Stimulated activated CD8-positive, alpha-beta memory T cell treated with anti-CD3 and anti-CD28 coated beads, Interleukin-4, amount 100 ng/mL, for 4 hours (primary cell): ENCODE measurements at regions not wholly inside any gene's neighbourhood (a gene's known extent, or its start where the extent isn't known, plus 50 kb on each side); places are given as distances from the start of the nearest gene placed in this dataset.
"Not testable (repeated sequence)": the region's sequence is repeated elsewhere in the genome, so short reads cannot be mapped to it uniquely, and the experiment has no call there.

Experiments used
- DNase-seq, 2 donors: peaks; one replicate each; pipeline ENCODE4 v3.0.0-alpha.2; 2020; ENCODE audit warnings: low read depth in 2 of 2, low spot score in 1 of 2

DNA sequence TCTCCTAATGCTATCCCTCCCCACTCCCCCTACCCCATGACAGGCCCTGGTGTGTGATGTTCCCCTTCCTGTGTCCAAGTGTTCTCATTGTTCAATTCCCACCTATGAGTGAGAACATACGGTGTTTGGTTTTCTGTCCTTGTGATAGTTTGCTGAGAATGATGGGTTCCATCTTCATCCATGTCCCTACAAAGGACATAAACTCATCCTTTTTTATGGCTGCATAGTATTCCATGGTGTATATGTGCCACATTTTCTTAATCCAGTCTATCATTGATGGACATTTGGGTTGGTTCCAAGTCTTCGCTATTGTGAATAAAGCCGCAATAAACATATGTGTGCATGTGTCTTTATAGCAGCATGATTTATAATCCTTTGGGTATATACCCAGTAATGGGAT is 227.5 kb upstream of the PRDM1 start:
- not testable (repeated sequence) for DNase-seq

DNA sequence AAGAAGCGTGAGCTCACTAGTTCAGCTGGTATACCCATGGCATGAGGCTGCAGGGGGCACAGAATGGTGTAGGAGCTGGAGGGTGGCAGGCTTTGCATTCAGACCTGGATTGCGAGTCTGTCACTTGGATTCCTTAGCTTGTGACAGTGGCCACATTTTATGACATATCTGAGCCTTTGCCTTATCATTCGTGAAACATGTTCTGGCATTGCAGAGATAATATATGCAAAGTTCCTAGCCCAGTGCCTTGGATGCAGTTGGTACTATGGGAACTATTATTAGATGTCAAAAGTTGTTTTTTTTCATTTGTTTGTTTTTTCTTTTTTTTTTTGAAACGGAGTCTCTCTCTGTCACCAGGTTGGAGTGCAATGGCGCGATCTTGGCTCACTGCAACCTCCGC is 230.7 kb upstream of the PRDM1 start:
- DNase-seq = no peak

DNA sequence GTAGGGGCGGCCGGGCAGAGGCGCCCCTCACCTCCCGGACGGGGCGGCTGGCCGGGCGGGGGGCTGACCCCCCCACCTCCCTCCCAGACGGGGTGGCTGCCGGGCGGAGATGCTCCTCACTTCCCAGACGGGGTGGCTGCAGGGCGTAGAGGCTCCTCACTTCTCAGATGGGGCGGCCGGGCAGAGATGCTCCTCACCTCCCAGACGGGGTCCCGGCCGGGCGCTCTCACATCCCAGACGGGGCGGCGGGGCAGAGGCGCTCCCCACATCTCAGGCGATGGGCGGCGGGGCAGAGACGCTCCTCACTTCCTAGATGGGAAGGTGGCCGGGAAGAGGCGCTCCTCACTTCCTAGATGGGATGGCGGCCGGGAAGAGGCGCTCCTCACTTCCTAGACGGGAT is 232.2 kb upstream of the PRDM1 start:
- not testable (repeated sequence) for DNase-seq

DNA sequence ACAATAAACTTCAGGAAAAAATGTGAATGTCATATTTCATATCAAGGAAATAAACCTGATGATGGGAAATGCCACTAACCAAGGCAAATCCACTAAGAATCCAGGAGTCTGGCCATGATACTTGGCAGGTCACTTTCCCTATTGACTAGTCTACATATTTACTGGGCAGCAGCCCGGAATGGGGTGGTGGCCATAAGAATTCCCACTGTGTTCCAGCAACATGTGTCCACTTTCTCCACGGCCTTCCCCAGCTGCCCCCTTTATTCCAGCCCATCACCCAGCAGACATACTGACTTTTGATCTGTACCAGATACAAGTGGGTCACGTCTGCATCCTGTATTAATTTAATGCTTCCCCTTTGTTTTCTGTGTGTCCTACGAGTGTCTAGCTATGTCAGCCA is 234.5 kb upstream of the PRDM1 start:
- no peak for DNase-seq

DNA sequence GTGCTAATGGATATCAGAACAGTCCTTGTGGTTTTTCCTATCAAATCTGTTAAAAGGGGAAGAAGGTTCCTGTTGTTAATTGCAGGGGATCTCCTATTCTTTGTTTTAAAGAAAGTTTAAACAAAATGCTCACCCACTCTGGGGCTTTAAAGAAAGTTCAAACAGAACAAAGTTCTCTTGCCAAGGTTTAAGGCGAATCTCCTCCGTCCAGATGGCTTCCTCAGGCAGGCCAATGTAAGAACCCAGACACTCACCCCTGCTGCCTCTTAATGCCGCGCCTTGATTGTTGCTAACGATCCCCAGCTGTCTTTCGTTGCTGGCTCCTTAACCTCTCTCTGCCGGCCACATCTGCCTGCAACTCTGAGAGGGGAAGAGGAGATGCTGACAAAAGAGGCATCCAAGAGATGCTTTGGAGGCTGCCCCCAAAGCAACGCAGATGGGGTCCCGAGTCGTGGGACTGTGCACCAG is 235.0 kb upstream of the PRDM1 start:
- no peak for DNase-seq

DNA sequence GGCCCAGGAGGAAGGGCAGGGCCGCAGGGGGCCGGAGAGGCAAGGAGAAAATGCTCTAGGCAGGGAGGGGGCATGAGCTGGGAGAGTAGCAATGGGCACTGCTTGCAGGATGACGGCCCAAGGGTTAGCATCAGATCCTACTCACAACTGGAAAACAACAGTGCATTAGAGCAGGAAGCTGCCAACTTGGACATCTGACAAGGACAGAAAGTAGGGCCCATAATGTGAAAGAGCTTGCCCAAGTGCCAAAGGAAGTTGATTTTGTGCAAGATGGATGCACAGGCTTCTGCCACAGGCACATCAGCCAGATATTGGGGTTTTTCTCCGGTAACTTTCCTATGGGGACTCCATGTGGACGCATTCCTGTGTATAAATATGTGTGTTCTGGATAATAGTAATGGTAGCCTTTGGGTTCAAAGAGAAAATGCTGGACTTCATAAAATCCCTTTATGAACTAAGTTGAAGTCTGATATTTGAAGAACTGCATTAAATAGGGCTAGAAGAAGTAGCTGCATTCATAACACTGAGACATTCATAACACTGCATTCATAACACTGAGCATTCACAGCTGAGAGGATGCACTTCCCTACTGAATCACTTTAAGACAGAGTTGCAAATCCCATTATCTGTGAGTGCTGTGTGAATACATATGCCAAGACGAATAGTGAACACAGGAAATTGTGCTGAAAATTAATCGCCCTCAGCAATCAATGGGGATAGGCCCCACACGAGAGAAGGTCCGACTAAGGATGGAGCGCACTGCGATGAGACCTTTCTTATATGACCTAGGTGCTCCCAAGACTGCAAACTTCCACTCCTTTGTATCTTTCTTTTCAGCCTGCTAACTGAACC is 235.6 kb upstream of the PRDM1 start:
- no peak for DNase-seq

DNA sequence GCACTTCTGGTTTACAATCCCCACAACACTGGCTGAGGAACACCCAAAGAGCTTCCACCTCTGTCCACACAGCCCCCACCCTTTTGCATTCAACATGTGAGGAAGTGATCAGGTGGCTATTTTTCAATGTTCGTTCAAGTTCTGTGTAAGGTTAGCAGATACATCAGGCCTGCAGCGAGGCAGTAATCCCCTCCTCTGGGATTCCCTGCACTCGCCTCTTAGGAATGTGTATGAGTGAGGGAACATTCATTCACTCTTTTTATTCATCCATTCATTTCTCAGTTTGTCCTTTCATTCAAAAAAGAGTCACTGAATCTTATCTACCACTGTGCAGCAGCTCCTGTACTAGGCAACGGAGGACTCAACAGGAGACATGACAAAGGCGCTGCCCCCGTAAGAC is 236.4 kb upstream of the PRDM1 start:
- no peak for DNase-seq

DNA sequence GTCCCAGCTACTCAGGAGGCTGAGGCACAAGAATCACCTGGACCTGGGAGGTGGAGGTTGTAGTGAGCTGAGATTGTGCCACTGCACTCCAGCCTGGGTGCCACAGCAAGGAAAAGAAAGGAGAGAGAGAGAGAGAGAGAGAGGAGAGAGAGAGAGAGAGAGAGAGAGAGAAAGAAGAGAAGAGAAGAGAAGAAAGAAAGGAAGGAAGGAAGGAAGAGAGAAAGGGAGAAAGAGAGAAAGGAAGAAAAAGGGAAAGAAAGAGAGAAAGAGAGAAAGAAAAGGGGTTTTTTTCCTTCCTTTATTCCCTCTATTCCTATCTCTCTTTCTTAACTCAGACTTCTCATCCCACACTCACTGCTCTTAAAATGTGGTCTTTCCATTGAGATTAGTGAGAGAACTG is 238.7 kb upstream of the PRDM1 start:
- no peak for DNase-seq

DNA sequence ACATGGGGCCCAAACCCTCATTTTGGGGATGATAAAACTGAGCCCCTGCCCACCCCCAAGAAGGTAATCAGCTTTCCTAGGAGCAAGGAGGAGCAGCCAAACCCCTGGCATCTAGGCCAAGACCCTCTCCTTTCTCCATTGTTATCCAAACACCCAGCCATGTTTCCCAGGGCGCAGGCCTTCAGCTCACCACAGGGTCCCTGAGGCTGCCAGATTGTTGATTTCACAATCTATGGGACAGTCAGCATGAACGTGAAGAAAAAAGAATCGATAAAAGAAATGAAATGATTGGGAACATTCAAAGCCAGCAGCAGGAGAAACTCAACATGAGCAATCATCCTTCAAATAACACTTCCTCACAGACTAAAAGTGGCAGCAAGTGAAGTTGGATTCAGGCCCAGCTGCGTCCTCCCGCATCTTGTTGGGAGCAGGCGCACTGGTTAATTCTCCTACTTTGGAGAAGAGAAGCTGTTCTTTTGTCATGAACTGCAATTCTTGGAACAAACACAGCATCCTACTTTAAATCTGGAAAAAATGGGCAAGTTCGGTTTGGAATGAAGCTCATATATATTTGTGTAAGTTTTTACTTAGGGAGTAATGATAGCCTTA is 241.8 kb upstream of the PRDM1 start:
- no peak for DNase-seq

DNA sequence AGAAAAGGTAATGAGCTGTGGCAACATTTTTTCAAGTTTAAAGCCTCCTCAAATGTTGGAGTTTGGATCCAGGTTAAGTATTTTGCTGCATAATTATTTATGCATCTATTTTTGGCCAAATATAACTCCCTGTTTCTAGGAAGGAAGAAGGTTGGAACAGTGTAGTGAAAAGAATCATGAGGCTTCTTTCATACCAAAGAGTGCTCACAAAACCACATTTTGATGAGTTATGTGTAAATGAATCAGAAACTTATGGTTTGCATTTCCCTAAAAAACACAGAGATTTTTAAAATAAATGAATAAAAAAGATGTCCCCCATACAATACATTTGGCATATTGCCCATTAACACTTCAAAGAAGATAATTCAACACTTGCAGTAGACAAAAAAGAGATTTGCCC is 246.9 kb upstream of the PRDM1 start:
- no peak for DNase-seq

DNA sequence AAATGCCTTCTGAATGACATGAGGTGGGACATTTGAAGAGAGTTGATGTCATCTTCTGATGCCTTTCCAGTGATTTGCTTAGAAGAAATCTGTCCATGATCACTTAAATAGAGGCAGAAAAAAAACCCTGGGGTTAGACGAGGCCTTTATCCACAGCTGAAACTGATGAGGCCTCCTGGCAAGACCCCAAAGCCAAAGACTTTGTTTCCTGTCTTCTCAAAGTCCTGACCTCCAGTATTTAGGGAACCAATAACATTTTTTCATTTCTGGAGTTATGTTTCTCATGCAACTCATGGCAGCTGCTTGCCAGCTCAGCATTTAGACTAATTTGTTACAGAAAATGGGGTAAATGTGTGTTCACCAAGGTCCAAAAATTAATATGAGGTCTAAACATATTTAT is 248.0 kb upstream of the PRDM1 start:
- DNase-seq = no peak

DNA sequence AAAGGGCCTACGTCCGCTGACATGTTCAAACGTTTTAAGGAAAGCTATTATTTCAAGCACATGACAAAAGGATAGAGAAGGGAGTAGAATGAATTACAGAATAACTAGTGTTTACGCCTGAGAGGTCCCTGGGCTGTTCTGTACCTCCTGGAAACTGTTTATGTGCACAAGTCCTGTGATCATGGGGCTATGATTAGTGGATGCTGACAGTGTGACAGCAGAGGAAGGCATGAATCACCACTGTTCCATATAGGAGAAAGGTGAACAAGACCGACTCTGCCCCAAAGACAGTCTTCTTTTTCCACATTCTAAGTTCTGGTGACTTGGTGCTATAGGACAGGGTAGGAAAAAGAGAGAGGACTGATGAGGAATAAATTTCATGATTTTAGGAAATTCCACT is 249.2 kb upstream of the PRDM1 start:
- no peak for DNase-seq

DNA sequence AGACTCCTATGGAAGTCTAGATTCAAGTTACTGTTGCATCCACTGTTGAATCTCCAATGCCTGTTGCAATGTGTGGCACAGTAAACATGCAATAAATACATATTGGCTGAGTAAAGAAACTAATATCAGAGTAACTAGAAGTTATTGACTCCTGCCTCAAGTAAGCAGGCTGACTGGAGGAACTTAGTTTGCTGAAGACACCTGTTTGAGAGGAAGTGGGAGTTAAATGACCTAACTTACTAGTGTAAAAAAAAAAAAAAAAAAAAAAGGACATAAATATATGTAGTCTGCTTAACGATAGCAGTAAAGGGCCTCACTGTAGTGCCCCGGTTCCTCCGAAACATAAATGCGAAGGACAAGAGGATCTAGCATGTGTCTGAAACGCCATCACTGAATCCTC is 249.8 kb upstream of the PRDM1 start:
- no peak for DNase-seq

DNA sequence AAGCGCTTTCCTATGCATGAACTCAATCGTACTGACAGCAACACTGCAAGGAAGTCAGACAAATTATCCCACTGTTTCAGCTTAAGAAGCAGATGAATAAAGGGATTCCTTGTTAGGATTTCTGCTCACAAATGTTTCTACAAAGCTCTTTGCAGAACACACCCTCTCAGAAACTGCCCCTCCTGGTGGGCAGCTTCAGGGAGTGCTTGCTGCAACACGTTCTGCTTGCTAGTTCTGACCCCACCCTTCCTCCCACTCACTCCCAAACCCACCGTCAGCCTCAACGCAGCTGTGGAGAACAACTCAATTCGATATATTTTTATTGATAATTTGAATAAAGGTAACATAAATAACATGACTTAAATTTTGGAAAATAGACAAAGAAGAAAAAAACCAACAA is 250.8 kb upstream of the PRDM1 start:
- DNase-seq = no peak

DNA sequence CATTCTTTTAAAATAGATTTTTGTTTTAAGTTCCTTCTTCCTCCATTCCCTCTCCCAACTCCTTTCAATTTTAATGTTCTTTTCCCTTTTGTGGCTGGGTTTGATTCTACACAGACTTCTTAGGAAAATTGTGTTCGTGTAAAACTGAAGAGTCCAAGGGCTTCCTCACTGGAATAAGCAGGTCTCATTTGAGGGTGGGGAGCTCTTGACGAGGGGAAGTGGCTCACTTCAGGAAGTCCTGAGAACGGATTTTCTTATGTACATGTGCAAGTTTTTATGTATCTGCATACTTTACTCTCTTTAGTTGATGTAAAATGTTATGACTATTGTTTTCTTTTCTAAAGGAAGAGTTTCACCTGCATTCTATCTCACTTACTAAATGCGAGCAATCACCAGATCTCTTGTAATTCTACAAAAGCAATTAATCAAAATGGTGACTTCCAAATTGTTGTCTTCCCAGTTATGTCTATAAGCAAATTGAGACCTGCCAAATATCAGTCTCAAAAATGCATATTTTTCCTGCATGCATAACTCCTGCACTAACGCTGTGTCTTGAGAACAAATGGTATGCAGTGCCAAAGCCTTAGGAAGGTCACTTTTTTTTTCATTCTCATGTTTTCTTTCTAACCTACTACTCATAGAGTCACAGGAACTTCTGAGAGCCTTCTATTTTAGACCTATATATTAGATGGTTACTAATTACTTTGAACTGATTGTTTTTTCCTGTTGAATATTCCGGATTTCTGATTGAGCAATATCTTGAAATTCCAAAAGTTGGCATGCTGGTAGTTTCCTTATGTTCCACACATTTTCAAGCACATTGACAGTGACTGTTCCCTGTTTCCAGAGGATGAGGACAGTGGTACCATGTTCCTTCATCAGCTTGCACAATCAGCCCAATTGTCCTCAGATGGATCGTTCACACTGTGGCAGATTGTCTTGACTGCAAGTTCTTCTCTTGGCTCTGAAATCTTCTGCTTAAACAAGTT is 251.9 kb upstream of the PRDM1 start:
- DNase-seq = no peak

DNA sequence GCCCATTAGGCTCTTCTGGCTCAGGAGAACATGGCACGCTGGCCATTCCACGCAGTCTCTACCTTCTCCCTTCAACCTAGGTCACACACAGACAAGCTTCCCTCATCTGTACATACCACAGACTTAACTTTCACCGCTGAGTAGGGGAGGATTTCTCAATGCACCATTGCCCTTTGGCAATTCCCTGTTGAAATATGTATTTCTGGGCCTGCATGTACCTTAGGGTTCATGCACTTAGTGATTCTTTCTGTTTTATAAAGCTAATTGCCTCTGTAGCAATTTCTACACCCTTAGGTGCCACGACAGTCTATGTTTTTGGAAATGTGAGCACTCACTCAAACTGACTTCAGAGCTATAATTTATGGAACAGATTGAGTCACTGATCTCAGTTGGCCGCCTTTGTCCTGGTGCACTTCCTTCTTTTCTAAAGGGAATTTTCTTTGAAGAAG is 253.8 kb upstream of the PRDM1 start:
- no peak for DNase-seq

DNA sequence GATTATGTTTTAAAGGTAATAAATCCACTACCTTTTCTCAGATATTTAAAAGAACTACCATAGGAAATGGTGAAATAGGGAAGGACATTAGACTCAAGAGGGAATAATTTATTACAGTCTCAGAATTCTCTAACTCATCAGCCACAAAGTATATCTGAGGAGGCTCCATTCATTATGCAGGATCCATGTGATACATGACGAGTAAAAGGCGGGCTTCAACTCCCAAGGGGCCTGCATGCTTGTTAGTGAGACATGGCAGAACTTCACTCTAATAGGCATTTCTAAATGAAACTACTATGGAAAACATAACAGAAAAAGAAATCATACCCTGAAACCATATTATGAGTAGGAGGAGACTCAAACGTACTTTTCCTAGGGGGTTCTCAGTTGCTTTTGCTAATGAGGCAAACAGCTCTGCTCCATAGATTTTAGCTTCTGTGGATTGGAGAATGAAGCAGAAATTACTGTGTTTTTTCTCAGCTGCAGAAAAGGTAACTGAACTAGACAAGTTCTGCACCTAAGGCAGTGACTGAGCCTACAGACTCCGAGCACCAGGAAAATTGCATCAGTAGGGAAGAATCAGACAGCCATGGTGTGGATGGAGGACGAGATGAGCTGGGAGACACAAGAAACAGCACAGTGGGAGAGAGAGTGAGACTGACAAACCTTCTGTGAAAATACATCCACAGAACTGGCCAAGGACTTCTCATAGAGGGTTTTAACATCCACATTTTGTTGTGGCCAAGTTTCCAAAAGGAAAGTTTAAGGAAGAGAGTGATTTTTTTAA is 254.6 kb upstream of the PRDM1 start:
- DNase-seq = no peak

DNA sequence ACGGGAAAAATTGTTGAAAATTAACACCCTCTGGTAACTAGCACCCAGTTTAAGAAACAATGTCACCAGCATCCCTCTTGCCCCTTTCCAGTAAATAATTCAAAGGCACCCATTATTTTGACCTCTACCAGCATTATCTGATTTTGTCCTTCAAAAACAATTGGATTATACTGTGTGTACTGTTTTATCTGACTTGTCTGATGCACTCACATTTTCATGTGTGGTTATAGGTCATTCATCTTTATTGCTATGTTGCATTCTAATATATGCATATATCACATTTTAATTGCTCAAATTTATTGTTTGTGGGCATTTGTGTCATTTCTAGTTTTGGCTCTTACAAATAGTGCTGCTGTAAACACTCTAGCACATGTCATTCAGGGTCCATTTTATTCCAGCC is 260.9 kb upstream of the PRDM1 start:
- no peak for DNase-seq

DNA sequence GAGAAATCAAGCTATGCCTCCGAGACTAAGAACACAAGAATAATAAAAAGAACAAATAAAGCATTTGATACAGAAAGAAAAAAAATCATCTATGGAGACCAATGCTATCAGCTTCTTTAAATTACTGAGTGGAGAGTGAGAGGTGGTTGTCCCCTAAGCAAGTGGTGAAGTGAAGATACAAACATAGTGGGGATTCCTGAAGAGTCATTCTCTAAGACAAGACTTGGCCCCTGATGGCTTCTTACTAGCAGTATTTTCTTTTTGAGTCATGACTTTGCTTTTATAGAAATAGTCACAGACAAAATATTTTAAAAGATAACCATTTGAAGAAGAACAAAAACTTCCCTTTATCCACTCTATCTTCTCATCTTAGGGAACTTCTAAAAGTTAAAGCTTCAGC is 261.4 kb upstream of the PRDM1 start:
- DNase-seq = no peak

DNA sequence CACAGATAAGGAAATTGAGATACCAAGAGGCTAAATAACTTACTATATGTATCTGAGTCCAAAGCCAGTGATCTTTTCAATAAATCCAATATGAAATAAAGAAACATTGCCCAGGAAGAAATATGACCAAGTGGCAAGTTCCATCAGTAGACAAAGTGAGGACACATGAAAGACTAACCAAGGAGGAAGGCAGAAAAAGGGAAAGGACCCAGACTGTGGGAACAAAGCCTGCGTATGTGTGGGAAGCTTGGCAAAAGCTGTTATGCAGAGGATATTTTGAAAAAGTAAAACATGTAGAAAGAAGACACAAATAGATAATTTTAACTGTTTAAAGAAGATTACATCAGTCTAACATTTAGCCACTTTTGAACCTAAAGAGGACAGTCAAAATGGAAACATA is 264.4 kb upstream of the PRDM1 start:
- no peak for DNase-seq

DNA sequence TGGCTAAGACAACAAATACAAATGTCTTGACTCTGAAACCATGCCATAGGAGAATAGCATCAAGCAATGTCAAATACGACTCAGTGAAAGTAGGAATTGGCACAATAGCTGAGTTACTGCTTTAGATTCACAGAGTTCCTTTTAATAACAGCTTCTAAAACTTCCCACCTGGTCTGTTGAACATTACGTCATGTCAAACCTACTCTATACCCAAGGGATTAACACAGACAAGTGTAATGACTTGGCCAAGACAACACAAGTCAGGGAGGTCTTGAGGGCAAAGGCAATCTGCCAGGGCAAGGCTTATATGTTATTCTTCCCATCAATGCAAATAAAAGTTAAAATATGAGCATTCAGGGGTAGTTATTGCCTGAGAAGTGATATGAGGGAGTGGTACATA is 265.1 kb upstream of the PRDM1 start:
- no peak for DNase-seq
